RKO (cell line): ENCODE measurements at regions not wholly inside any gene's neighbourhood (a gene's known extent, or its start where the extent isn't known, plus 50 kb on each side); places are given as distances from the start of the nearest gene placed in this dataset.
A peak's percentile ranks its signal among the peaks of the same experiment; 100 is the strongest.
"Not testable (repeated sequence)": the region's sequence is repeated elsewhere in the genome, so short reads cannot be mapped to it uniquely, and the experiment has no call there.

ENCODE experiments used
- DNase-seq: peaks from one replicate; pipeline ENCODE4 v3.0.0-alpha.2; 2016; ENCODE audit warnings: low spot score

GRCh38 chr9:107786561-107786960 lies 297.0 kb upstream of the KLF4 start:
- DNase-seq: no peak

GRCh38 chr9:107784235-107784958 lies 294.8 kb upstream of the KLF4 start:
- DNase-seq: no peak

- DNase-seq: no peak
Measured at GRCh38 chr9:107782789-107783188, 293.2 kb upstream of the KLF4 start.

GRCh38 chr9:107782381-107782780 lies 292.8 kb upstream of the KLF4 start:
- DNase-seq: no peak

- DNase-seq: no peak
Measured at GRCh38 chr9:107780960-107781359, 291.4 kb upstream of the KLF4 start.

GRCh38 chr9:107779731-107780130 lies 290.2 kb upstream of the KLF4 start:
- DNase-seq: no peak

GRCh38 chr9:107778661-107779060 lies 289.1 kb upstream of the KLF4 start:
- no peak for DNase-seq

- not testable (repeated sequence) for DNase-seq
Measured at GRCh38 chr9:107774099-107774498, 284.5 kb upstream of the KLF4 start.

GRCh38 chr9:107772988-107773387 lies 283.4 kb upstream of the KLF4 start:
- no peak for DNase-seq

GRCh38 chr9:107770716-107771115 lies 281.1 kb upstream of the KLF4 start:
- DNase-seq: no peak

GRCh38 chr9:107768224-107768623 lies 278.7 kb upstream of the KLF4 start:
- DNase-seq: no peak

GRCh38 chr9:107767711-107768110 lies 278.1 kb upstream of the KLF4 start:
- DNase-seq: no peak

- not testable (repeated sequence) for DNase-seq
Measured at GRCh38 chr9:107763469-107763868, 273.9 kb upstream of the KLF4 start.

- no peak for DNase-seq
Measured at GRCh38 chr9:107761307-107761706, 271.7 kb upstream of the KLF4 start.

GRCh38 chr9:107760469-107761242 lies 271.1 kb upstream of the KLF4 start:
- no peak for DNase-seq

- DNase-seq: no peak
Measured at GRCh38 chr9:107759823-107760166, 270.2 kb upstream of the KLF4 start.

GRCh38 chr9:107759009-107759822 lies 269.6 kb upstream of the KLF4 start:
- DNase-seq: no peak

GRCh38 chr9:107756091-107756490 lies 266.5 kb upstream of the KLF4 start:
- no peak for DNase-seq

- DNase-seq: peak; percentile 95
Measured at GRCh38 chr9:107755246-107755645, 265.7 kb upstream of the KLF4 start.

GRCh38 chr9:107751567-107752210 lies 262.1 kb upstream of the KLF4 start:
- DNase-seq: peak; percentile 82

GRCh38 chr9:107750741-107751566 lies 261.4 kb upstream of the KLF4 start:
- peak; percentile 93 for DNase-seq
